HG02973 (cell line): ENCODE measurements at regions not wholly inside any gene's neighbourhood (a gene's known extent, or its start where the extent isn't known, plus 50 kb on each side); places are given as distances from the start of the nearest gene placed in this dataset.
"Not testable (repeated sequence)": the region's sequence is repeated elsewhere in the genome, so short reads cannot be mapped to it uniquely, and the experiment has no call there.

Experiments
- ATAC-seq: cut with Tn5 transposase; IDR thresholded peaks from one replicate; pipeline ENCODE4 v1.9.1; 2021; ENCODE audit warnings: moderate library complexity; ENCODE audit not compliant: unreplicated experiment

DNA sequence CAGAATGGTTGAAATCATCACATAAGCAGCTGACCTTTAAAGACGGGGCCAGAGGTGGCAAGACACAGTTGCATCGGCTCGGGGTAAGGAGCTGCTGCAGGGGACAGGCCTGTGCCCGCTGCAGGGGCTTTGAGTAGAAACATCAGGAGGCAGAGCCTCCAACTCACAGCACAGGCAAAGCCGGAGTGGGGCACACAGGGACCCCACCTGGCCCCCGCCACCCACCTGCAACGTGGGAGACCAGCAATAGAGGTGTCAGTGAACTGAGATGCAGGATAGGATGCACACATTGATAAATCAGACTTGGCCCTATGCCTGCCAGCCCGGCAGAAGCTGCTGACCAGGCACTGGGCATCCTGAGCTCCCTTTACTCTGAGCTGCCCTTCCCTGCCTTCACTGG lies 257.2 kb downstream of the NPHP4 start:
- ATAC-seq = no peak

DNA sequence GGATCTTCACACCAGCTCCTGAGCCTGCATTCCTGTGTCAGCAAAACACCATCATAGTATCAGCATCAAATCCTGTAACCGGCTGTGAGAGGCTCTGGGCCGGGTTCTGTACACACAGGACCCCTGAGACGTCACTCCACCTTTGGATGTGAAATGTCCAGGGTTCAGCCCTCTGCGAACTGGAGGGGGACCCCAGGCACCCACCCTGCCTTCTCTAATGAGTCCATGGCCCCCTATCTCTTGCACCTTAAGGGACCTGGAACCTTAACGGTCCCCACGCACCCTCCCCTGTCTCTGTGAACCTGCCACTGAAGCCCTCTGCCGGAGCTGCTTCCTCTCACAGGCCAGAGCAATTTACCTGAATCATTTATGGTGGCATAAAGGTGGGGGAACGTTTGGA lies 257.8 kb downstream of the NPHP4 start:
- ATAC-seq = no peak

DNA sequence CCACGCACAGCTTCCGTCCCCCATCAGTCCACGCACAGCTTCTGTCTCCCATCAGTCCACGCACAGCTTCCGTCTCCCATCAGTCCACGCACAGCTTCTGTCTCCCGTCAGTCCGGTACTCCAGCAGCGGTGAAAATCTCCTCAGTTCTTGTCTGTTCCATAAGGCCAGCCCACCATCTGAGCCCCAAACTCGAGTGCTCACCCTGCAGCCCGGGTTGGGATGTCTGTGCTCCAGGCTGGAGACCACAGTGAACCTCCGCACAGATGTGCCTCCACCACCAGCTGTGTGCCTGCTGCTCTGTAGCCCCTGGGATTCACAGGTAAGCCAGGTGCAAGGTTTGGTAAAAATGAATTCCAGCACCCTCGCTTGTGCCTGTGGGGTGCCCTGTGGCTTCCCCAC lies 258.6 kb downstream of the NPHP4 start:
- no peak for ATAC-seq

DNA sequence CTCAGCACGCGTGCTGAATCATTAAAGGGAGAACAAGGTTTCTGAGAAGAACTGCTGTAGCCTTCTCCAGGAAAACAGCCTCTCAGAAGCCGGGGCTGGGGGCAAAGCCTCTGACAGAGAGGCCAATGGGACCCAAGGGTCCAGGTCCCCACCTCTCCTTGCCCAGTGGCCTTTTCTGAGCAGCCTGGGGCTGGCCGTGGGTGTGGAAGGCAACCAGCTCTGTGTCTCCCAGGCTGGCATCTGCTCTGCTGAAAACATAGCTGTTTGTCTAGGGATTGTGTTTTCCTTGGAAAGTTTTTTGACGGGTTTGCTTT lies 261.2 kb downstream of the NPHP4 start:
- no peak for ATAC-seq

DNA sequence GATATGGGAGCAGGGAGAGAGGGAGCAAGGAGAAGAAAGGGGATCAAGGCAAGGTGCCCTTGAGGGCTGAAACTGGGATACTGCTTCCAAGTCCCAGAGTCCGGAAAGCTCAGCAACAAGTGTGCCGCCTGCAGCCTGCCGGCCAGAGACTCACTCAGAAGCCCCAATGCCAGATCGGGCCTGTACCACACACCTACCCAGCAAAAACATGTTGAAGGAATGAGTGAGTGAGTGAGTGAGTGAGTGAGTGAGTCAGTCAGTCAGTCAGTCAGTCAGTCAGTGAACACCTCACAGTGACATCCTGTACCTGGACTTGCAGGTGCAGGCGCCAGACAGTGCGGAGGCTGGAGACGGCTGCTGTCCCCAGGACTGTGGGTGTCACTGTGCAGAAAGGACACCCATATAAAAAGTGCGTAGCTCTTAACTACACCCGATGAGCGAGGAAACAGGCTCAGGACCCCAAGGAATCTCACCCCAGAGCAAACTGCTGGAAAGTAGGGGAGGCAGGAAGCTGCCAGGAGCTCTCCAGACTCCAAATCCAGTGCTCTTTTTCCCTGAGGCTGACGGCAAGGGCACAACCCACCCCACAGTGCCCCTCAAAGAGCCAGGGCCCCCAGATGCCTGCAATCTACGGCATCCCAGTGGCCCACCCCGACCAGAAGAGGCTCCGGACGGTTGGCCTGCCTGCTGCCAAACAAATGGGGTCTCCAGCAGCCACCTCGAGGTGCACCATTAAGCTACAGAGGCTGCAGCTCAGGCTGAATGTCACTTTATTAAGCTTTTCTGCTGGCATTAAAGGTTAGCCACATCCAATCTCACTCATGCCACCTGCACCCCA lies 261.7 kb downstream of the NPHP4 start:
- ATAC-seq = no peak

DNA sequence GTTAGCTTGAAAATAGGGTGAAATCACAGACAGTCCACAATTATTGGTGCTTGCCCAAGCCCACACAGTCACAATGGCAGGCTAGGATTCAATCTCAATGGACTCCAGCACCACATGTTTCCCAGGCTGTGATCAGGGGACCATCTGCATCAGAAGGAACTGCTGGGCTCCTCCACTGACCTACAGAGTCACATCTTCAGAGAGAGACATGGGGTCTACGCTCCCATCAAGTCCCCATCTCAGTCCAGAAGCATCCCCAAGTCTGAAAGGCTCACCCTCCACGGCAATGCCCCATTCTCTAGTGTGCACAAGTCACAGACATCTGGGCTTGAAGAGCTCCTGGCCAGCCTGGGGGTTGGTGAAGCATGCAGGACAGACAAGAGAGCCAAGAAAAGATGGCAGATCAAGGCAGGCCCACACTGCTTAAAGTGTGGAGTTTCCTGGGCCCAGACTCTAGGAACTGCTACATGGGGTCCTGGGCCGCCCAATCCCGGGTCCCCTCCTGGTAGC lies 262.5 kb downstream of the NPHP4 start:
- no peak for ATAC-seq

DNA sequence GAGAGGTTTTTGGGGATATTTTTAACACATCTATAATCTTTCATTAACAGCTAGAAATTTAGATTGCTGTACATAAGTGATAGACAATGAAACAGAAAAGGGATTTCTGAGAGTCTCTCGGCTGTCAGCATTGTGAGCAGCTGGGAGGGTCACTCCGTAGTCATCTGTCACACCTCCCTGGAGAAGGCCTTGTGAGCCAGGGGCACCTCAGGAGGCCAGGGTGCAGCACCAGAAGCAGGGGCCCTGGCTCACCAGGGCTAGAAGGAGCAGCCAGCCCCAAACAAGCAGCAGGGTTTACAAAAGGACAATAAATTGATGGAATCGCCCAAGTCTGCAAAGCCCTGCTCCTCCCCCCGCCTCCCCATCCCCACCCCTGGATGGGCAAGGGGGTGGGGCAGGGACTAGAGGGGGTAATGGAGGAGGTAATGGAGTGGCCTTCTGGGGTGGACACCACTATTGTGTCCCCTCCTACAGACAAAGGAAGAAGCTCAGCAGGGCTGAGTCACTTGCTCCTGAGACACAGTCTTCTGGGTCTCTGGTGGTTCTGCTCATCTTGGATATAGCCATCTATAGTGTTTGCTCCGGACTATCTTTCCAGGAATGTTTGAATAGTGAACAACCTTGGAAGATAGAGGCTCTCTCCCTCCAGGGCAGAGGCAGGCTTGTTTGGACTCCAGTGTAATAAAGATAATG lies 263.4 kb downstream of the NPHP4 start:
- no peak for ATAC-seq

DNA sequence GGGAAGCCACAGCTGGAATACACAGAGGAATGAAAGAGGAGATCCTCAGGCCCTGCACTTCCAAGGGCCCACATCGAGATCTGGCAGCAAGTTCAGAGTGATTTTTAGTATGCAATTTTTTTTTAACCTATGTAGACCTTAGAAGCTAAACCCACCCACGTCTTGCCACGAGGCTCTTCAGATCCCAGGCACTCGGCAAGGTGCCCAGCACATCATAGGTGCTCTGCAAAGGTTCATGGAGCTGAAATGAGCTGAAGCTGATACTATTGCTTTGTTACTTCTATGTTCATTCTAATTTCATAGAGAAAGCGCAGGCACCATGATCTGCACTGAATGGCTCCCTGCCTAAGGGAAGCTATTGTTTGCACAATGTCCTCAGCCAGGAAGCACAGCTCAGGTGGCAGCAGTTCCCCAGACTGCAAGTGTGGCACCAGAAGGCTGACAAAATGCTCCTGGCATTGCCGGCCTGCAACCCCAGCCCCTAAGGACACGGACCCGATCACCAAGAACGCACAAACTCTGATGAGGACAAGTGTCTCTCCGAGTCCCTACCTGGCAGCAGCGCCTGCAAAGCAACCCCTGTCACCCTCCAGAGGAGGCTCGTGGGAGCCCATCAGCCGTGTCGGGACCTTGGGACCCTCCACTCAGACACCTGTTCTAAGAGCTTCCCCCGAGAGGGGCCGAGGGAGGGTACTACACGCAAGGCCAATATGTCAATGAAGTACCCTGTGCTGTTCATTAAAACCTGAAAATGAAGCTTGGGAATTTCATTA lies 264.2 kb downstream of the NPHP4 start:
- no peak for ATAC-seq

DNA sequence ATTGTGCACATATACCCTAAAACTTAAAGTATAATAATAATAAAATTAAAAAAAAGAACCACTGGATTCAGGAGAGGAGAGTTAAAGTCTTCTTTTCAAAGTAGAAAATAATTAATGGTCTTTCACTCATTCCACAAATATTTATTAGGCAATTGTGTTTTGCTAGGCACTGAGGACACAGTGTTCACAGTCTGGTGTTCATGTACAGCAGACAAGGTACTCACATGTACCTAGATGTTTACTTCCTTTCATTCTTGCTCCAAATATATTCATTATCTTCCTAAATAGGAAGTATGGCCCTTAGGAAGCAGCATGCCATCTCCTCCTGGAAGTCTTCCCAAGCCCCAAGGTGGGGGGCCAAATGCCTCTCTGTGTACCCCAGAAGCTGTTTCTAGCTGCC lies 265.0 kb downstream of the NPHP4 start:
- no peak for ATAC-seq

DNA sequence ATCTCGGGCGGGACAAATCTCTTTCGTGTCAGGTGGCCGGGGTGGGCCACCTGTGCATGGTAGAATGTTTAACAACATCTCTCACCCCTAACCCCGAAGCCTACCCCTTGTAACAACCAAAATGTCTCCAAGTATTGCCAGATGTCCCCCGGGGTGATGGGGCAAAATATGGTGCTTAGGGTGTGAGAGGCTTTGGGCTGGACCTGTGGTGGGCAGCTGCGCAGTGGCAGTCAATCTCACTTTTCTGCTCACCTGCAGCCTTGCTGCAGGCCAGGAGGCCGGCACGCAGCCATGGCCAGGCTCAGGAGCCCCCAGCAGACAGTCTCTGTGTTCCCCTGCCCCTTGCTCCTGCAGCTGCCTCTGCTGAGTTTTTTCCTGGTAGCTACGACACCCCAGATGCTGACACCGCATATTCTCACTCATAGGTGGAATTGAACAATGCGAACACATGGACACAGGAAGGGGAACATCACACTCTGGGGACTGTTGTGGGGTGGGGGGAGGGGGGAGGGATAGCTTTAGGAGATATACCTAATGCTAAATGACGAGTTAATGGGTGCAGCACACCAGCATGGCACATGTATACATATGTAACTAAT lies 265.5 kb downstream of the NPHP4 start:
- not testable (repeated sequence) for ATAC-seq

DNA sequence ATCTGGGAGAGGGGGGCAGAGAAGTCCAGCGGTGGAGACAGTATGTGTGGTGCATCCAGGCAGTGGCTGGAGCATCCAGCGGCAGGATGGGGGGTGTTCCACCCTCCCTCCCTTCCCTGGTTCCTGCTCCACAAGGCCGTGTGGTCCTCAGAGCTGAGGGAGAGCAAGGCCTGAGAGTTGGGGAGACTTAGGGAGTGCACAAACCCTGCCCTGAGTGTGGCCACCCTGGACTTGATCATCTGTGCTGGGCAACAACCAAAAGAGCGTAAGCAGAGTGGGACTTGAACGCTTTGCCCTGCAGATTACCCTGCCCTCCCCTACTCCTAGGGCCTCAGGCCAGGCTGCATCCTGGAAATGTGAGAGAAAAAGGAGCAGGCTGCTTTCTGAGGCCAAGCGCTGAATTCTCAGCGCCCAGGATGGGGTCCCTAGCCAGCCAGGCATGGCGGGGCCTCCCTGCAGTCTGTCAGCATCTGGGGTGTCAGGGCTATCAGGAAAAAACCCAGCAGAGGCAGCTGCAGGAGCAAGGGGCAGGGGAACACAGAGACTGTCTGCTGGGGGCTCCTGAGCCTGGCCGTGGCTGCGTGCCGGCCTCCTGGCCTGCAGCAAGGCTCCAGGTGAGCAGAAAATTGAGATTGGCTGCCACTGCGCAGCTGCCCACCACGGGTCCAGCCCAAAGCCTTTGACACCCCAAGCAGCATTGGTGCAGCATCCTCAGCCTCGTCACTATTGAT lies 266.2 kb downstream of the NPHP4 start:
- ATAC-seq = no peak

DNA sequence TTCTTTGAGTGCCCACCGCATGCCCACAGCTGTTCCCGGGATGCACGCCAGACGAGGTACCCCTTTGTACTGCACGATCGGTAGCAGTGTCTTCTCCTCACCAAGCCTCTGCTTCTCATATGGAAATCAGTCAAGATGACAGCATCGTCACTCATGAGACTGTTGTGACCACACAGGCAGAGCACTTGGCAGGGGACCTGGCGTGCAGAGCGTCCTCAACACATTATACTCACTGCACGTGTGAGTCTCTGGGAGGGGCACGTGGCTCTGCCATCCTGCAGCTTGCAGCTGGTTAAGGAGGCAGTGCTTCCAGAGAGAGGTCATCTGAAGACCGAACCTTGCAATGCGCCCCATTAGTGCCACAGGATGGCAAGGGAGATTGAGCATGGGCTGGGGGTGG lies 266.8 kb downstream of the NPHP4 start:
- ATAC-seq = no peak

DNA sequence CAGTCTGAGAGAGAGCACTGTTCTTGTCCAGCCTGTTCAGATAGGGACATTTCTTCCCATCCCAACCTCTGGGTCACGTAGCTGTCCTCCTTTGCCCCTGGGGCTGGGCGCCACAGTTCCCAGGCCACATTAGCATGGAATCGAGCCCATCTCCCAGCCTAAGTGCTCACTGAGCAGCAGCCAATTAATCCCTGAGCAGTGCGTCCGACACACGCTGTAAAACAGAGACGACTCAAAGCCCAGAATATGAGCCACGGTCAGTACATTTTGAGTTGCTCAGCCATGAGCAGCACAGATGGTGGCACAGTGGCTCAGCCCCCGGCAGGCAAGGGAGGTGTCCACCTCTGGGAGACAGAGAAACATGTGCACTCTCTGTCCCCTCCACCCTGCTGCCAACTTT lies 267.4 kb downstream of the NPHP4 start:
- ATAC-seq = no peak

DNA sequence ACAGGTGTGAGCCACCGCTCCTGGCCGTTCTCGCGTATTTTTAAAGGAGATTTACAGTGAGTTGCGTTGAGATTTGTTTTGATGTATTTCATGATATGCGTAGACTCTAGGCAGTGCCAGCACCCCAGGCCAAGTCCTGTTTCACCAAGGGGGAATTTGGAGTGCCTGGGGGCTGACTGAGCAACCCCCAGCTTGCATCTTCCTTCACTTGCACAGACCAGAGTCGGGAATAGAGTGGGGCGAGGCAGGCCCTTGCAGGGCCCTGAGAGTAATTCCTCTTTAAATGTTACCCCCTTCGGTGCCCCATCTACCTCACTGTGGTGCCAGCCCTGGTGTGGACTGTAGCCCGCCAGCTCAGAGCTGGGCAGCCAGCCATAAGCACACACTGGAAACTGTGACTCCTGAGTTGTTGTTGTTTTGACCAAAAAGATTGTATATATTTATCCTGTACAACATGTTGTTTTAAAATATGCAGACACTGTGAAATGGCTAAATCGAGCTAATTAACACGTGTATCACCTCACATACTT lies 269.5 kb downstream of the NPHP4 start:
- ATAC-seq = no peak

DNA sequence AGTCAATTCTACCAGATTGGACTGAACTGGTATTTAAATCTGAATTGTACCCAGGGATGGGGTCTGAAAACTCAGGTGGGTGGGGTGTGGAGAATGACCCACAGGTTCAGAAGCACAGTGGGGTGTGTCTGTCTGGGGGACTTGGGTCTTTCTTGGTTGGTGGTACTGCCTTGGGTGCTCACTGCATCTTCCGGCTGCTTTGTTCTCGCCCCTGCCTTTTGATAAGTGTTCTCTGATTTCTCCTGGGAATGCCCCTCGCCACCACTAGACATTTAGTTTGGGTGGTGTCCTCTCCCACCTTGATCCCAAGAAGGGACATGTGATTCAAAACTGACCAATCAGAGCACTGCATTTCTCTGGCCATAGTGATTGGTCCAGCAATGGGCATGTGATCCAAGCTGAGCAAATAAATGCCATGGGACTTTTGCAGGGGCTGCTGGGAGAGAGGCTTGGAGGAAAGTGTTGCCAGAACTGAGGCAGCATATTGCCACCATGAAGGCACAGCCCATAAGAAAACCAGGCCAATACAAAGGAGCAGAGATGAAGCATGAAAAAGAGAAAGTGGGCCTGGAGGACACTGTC lies 270.5 kb downstream of the NPHP4 start:
- ATAC-seq = no peak

DNA sequence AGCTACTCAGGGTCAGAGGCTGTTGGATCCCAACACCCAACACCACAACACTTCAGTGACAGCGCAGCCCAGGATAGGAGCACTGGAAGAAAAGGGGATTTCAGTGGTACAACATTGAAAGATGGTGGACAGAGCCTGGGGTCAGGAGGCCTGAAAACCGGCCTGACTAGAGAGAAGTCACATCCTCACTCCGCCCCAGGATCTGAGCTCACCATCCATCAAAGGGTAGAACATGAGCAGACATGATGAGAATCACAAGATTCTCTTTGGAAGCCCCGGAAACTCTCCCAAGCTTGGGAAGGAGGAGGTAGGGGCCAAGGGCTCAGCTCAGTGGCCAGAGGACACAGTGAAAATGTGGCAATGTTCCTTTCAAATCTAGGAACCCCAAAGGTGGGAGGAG lies 271.3 kb downstream of the NPHP4 start:
- ATAC-seq = no peak

DNA sequence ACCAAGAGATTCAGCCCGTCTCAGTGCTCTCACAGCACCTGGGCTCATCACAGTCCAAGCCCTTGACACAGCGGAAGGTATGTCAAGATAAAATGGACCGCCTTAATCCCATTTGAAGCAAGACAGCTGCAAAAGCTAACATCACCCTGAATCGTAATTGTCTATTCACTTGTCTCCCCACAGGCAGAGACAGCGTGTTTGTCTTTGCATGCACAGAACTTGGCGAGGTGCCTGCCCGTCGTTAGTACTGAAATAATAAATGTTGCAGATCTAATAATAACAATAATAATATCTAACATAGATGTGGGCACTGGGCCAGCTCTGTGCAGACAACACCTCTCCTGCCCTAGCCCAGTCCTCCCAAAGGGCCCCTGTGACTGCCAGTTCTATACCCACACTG lies 271.7 kb downstream of the NPHP4 start:
- no peak for ATAC-seq

DNA sequence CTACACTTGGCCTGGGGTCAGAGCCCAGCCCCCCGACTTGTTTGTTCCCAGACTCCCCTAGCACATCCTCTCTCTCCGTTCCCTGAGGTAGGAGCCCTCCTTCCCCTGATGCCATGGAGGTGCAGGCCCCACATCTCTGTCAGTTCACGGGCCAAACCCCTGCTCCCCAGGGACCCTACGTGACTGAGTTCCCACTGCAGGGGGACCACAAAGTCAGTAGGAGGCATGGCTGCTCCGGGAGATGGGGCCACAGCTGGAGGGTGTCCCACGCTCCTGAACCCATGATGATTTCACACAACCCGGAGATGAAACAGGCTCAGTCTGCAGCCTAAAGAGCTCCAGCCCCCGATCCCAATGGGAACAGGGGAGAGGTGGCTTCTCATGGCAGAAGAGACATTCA lies 272.2 kb downstream of the NPHP4 start:
- ATAC-seq = no peak

DNA sequence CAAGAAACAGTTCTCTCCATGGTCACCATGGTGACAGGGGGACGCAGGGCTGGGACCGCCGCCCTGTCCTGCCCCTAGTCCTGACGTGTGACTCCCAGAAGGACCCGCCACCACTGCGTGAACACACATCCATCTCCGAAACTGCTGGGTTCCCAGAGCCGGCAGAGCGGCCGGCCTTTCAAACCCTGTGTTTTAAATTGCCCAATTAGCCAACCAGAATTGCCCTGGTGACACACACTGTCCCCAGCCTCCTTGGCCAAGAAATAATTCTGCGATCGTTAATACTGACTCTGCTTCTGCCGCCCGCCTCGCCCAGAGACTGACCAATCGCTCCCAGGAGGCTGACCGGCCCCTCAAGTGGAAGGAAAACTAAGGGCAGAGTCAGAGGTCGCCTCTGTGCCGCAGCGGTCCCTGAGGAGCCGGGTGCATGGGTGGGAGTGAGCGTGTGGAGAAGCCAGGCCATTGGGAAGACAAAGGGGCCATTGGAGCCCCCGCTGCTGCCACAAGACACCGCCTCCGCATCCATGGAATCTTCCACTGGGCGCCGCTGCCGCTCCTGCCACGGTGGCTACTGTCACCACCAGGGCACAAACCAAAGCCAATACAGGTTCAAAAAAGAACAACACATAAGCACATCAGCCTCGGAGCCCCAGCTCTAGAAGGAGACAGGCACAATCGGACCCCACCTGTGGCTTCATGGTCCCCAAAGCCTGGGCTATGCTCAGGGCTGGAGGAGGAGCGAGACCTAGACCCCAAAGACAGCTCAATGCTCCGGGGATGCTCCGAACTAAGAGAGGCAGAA lies 273.2 kb downstream of the NPHP4 start:
- no peak for ATAC-seq
